GM12865 (cell line): ENCODE measurements at regions not wholly inside any gene's neighbourhood (a gene's known extent, or its start where the extent isn't known, plus 50 kb on each side); places are given as distances from the start of the nearest gene placed in this dataset.
"Not testable (repeated sequence)": the region's sequence is repeated elsewhere in the genome, so short reads cannot be mapped to it uniquely, and the experiment has no call there.

ENCODE experiments used
- DNase-seq: peaks from one replicate; pipeline ENCODE4 v3.0.0; 2010; ENCODE audit warnings: low read depth
- H3K4me3 ChIP-seq: 2 replicates; pipeline ENCODE4 v1.5.1; 2011; ENCODE audit warnings: mild to moderate bottlenecking, low read depth, low read length, control low read depth
- CTCF ChIP-seq: IDR thresholded peaks from 2 replicates; pipeline ENCODE4 v1.5.1; 2011; ENCODE audit warnings: low read length, control low read depth, low read depth, inconsistent platforms; ENCODE audit not compliant: insufficient read depth; ENCODE audit errors: missing control alignments

GRCh38 chr9:100785946-100786345 is 208.1 kb downstream of the CAVIN4 start:
- no peak overlapping the region for H3K4me3 ChIP-seq
- DNase-seq = no peak
- no peak for TF ChIP-seq CTCF

GRCh38 chr9:100794738-100795269 is 216.9 kb downstream of the CAVIN4 start:
- no peak for DNase-seq
- no peak for TF ChIP-seq CTCF
- H3K4me3 ChIP-seq = no peak overlapping the region

GRCh38 chr9:100803956-100804355 is 224.6 kb upstream of the PLPPR1 start:
- DNase-seq = no peak
- no peak overlapping the region for H3K4me3 ChIP-seq
- no peak for TF ChIP-seq CTCF

GRCh38 chr9:100811643-100812042 is 216.9 kb upstream of the PLPPR1 start:
- TF ChIP-seq CTCF = no peak
- H3K4me3 ChIP-seq = no peak overlapping the region
- DNase-seq = no peak

GRCh38 chr9:100813871-100814270 is 214.7 kb upstream of the PLPPR1 start:
- DNase-seq = no peak
- TF ChIP-seq CTCF = no peak
- no peak overlapping the region for H3K4me3 ChIP-seq

- H3K4me3 ChIP-seq = no peak overlapping the region
- TF ChIP-seq CTCF = no peak
These were observed 208.5 kb upstream of the PLPPR1 start for GRCh38 chr9:100819980-100820379.

GRCh38 chr9:100833035-100833434 is 195.5 kb upstream of the PLPPR1 start:
- not testable (repeated sequence) for DNase-seq, H3K4me3 ChIP-seq

More at GRCh38 chr9:100819980-100820379, 208.5 kb upstream of the PLPPR1 start:
- no peak for DNase-seq

- no peak overlapping the region for H3K4me3 ChIP-seq
- no peak for DNase-seq
- no peak for TF ChIP-seq CTCF
These were observed 189.7 kb upstream of the PLPPR1 start for GRCh38 chr9:100838857-100839256.
